Superior temporal gyrus (tissue), 1 donor: ENCODE measurements at regions not wholly inside any gene's neighbourhood (a gene's known extent, or its start where the extent isn't known, plus 50 kb on each side); places are given as distances from the start of the nearest gene placed in this dataset.
A peak's percentile ranks its signal among the peaks of the same experiment; 100 is the strongest.
"Not testable (repeated sequence)": the region's sequence is repeated elsewhere in the genome, so short reads cannot be mapped to it uniquely, and the experiment has no call there.

Experiments used
- DNase-seq: peaks from one replicate; pipeline ENCODE4 v3.0.0-alpha.2; 2016; ENCODE audit errors: extremely low spot score

DNA sequence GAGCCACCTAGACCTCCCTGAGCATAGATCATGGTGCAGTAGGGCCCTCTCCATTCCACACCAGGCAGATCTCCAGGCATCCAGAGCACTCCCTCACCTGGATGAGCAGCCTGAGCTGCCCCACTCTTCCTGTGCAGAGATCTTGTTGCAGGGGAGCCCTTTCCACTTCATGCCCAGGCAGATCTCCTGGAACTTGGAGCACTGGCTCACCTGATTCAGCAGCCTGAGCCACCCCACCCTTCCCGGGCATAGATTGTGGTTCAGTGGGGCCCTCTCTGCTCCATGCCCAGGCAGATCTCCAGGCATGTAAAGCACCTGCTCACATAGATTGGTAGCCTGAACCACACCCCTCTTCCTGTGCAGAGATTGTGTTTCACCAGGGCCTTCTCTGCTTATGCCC is 78.0 kb downstream of the SEC16B start:
- no peak for DNase-seq

DNA sequence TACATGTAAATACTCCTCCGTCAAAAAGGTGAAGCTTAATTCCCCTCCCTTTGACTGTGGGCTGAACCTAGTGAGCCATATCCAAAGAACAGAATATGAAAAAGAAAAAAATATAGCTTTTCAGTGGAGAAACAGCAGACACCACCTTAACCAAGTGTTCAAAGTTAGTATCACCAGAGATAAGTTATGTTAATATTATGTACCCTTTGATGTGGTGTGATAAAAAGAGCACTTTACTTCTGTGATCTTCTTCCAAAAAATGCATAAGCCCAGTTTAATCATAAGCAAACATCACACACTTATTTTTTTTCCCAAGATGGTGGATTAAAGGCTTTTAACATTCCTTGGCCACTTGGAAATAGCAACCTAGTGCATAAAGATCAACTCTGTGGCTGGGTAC is 79.4 kb downstream of the SEC16B start:
- no peak for DNase-seq

DNA sequence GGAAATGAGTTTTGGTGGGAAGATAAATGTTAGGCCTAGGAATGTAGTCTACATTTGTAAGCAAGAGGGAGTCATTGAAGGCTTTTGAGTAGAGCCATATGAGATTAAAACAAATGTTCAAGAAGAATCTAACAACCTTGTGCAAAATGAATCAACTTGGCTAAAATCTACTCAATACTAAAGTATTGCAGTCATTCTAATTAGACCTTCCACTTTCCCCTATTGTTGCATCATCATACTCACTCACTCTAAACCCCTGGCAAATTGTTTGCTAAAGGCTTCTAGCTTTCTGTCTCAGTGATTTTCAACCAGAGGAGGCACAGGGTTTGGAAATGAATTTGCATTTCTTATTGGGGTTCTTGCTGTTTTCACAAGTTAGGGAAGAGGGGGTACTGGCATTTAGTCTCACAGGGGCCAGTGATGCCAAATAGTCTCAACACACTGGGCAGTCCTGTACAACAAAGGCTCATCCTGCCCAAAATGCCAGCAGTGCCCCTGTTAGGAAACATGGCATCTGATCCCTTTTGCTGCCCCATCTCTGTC is 85.3 kb downstream of the SEC16B start:
- no peak for DNase-seq

DNA sequence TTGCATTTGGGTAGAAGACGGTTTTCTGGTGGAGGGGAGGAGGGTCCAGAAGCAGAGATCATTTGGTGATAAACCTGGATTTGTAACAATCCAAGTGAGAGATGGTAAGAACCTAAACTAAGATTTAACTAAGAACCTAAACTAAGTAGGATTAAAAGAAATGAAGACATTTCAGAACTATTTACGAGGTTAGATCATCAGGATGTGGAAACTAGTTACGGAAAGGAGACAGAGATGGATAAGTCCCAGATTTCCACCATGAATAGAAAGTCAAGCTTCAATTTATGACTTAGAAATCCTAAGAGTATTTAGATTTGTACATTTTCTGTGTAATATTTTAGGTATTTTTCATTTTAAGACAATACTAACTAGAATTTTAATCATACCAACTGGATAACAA is 86.3 kb downstream of the SEC16B start:
- no peak for DNase-seq

- no peak for DNase-seq
Observed at GRCh38 chr1:177880339-177880891, 89.4 kb downstream of the SEC16B start.

DNA sequence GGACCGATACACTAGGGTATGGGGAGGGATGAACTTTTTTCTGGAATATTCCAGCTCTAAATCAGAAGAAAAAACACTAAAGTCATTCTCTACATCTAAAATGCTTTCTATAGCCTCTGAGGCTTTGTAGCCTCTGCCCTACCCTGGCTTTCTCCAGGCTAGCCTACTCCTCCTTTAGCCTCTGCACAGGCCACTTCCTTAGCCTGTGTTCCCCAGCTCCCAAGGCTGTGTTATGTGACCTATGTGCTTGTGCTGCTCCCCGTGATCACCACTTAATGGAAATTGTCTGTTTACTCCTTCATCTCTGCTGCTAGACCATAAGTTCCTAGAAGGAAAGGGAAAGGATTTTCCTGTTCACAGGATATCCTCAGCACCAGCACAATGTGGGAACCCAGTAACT is 92.8 kb downstream of the SEC16B start:
- DNase-seq, result no peak

- DNase-seq, result peak; percentile 20
Observed at GRCh38 chr1:177873238-177873637, 96.6 kb downstream of the SEC16B start.

DNA sequence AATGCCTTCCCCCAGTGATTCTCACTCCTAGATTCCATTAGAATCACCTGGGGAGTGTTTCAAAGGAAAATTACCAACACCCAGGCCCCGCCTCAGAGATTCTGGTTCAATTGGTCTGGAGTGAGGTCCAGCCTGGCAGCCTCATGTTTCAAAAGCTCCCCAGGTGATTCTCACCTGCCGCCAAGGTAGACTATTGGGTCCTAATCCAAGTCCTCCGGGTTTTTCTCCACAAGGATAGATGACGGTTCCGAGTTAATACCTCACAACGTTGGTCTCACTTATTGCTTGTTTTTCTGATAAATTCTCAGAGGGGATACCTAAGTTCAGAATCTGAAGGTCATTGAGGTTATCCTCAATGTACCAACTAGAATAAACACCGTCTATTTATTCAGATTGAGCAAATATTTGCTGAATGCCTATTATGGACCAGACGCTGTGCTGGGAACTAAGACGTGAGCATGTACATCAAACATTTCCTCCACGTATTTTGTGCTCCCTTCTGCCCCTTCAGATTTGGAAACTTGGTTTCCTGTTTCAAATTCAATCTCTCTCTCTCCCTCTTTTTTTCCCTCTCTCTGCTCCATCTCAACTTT is 97.5 kb downstream of the SEC16B start:
- DNase-seq, result no peak

DNA sequence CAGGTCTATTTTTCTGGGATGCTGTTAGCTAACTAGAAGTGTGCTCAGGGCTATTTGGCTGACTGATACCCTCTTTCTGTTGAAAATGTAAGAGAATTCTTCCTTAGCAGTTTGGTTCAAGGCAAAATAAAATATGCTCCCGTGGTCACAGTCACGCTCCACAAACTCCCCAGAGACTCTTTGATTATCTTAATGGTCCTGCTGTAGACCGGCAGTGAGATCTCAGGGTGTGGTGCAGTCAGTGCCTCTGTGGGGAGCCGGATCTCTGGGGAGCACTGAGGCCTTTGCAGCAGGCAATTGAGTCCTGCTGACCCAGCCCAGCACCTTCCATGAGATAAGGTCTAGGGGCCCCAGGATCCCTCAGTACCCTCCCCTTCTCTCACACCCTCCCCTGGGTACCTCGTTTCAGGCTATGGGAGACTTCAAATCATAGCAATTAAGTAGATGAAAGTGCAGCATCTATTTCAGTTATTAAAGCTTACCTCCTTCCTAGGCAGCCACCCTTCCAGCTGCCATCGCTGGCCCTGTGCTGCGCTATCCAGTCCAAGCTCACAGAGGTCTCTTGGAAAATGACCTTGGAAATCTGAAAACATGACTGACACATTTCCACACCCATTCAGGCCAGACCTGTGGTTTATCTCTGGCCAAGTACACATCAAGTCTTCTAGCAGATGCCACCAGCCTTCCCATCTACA is 98.1 kb downstream of the SEC16B start:
- DNase-seq, result no peak

GRCh38 chr1:177869586-177869985 is 100.3 kb downstream of the SEC16B start:
- DNase-seq, result no peak

- DNase-seq, result not testable (repeated sequence)
Observed at GRCh38 chr1:177869011-177869410, 100.8 kb downstream of the SEC16B start.

GRCh38 chr1:177865807-177866206 is 104.1 kb downstream of the SEC16B start:
- no peak for DNase-seq

DNA sequence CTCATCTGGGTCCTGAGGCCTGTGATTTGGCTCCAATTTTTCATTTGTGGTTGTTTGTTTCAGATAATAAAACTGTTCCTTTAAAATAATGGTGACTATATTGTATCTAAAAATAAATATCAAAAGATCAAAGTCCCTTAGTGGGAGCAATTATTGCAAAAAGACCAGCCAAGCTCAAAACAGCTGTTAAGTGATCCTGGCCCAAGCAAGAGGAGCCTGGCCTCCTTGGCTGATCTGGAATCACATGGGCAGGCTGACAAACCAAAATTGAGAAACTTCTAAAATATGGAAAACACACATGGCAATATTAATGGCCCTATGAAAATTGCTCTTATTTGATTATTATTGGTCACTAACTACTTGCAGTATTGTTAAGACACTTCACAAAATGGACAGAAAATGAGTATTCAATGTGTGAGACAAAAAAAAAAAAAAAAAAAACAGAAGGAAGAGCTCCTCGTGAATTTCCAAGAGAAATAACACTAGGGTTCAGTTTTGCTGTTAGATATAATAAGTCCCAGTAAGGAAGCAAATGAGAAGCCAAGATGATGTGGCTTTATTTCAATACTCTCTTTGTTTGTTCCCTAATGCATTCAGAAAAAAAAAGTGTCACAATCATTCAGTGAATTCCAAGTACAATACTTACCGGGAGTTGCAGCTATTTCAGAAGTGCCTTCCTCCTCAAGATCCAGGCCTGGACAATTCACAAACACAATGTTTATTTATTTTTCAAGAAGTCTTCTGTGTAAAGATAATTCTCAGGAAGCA is 105.1 kb downstream of the SEC16B start:
- DNase-seq, result peak; percentile 82

DNA sequence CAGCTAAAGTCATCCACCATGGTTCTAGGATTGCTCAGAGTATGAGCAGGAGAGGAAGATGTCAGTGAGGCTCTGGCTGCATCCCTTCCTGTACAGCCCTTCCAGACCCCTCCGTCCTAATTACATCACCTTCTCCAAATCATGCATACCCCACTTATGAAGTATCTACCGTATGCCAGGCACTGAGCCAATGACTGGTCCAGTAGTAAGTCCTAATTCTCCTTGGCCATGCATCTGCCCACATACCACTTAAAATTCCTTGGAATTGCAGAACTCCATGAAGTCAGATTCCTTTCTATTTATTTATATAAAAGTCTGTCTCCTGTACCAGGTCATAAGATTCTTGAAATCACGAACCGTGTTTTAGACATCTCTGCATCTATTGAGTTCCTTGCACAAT is 106.1 kb downstream of the SEC16B start:
- DNase-seq, result no peak

DNA sequence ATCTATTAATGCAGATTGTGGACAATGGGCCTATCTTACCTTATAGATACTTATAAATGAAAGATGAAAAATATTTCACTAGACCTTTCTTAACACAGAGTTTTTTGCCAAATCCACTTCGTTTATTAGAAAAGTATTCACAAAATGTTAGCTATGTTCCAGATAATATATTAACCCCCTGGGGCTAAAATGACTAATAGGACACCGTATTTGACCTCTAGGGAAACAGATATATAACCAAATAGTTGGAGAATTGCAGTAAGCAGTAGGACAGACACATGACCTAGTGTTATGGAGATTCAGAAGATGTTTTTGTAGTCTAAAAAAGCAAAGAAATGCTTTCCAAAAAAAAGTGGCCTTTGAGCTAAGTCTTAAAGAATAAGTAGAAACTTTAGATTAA is 106.9 kb downstream of the SEC16B start:
- DNase-seq, result no peak

GRCh38 chr1:177859572-177859971 is 110.3 kb downstream of the SEC16B start:
- DNase-seq, result no peak

DNA sequence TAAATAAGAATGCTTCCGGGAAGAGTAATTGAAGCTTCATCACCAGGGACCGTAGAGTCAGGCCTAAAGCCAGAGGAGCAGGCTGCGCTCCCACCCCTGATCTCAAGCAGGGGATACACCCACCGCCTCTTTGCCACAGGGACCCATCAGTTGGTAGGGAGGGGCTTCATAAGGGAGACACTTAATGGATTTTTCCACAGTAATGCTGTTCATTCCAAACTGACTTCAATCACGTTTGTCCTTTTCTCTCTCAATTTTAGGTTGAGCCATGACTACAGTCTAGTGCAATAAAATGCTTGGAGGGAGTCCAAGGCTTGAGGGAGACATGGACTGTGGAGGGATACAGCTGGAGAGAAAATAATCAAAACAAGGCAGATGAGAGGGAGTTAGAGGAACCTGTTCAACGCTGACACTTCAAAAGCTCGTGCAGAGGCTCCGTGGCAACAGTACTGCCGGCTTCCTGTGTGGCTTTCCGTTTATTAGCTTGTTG is 111.5 kb downstream of the SEC16B start:
- no peak for DNase-seq

DNA sequence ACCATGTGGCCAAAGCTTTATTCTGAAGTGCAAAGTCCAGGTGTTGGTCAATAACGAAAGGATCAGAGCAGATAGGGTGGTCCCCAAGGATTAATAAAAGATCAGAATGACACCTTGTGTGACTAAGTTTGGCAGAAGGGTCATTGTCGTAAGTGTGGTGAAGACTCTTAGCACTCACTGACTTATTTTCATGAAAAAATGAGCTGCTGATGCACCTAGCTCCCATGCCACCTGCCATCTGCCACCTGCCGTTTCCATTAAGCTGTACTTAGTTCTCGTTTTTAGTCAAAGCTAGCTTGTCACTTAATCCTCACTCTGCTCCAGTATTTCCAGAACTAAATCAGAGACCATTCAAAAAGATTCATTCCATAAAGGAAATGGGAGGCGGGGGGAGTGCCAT is 112.6 kb downstream of the SEC16B start:
- no peak for DNase-seq

DNA sequence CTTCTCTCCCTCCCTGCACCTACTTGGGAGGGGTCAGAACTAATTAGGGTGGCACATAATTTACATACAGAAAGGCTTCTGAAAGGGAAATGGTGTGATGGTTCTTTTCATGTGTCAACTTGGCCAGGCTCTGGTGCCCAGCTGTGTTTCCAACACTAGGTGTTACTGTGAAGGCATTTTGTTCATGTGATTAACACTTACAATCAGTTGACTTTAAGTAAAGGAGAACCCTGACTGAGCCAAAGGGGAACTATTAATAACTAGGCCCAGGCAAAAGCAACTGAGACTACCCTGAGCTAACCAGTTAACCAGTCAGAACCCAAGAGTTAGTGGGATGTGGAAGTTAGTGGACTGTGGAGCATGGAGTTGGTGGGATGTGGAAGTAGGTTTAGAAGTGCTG is 114.9 kb downstream of the SEC16B start:
- DNase-seq, result no peak

DNA sequence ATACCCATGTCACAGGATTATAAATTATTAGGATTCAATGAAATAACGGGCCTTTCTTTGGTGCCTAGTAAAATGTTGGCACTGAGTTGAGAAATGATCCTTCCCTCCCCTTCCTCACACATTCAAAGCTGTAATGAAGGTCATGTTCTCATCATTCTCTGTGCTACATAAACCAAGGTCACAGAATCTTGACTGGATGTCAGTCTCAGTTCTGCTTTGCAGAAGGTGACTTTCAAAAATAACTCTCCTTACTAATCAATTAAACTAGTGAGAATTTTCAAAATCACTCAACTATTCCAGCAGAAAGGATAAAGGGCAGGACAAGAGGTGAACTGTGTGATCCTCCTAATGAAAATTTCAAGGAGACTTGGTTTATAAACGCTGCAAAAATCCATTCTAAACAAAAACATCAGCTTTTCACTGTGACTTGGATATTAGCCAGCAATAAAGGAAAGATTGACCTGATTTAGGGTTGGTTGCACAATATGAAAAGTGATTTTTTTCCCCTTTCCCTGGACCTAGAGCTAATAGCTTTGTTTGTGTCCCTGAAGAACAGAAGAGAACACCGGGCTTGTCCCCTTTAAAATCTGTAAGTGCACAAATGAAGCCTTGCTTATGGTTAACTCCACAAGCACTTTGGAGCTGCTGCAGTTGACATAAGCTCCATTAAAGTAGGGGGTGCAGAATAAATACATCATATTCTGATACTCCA is 120.1 kb downstream of the SEC16B start:
- no peak for DNase-seq

GRCh38 chr1:177849130-177849529 is 120.7 kb downstream of the SEC16B start:
- DNase-seq, result no peak

DNA sequence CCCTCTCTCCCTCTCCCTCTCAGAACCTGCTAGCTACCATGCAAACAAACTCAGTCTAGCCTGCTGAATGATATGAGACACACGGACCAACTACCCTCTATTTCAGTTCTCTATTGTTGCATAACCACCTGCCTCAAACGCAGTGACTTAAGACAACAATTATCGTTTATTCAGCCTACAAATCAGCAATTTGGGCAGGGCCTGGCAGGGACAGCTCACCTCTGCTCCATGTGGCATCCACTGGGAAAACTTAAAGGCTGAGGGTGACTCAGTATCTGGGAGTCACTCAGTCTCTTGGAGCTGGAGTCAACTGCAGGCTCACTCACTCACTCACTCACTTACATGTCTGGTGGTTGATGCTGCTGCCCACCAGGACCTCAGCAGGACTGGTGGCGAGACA is 121.3 kb downstream of the SEC16B start:
- no peak for DNase-seq
